BJ (cell line): ENCODE measurements at regions not wholly inside any gene's neighbourhood (a gene's known extent, or its start where the extent isn't known, plus 50 kb on each side); places are given as distances from the start of the nearest gene placed in this dataset.
A peak's percentile ranks its signal among the peaks of the same experiment; 100 is the strongest.
"Not testable (repeated sequence)": the region's sequence is repeated elsewhere in the genome, so short reads cannot be mapped to it uniquely, and the experiment has no call there.

Source experiments
- CTCF ChIA-PET: fragments of 350-600 bp; formaldehyde crosslinking; extraction: SDS; loops from one replicate; lab custom pipeline; 2021; ENCODE audit warnings: antibody characterized with exemption, inconsistent platforms; lab: Yijun Ruan, JAX
- POLR2A ChIA-PET: fragments of 300-600 bp; sonication (Branson Sonifier 250); formaldehyde crosslinking; extraction: SDS; loops from one replicate; lab custom pipeline; 2021; ENCODE audit warnings: antibody characterized with exemption; lab: Charles Lee
- DNase-seq: peaks from one replicate; pipeline ENCODE4 v3.0.0-alpha.2; 2011; ENCODE audit warnings: low read depth
- H3K27me3 ChIP-seq: 2 replicates; pipeline ENCODE4 v1.6.0; 2011; ENCODE audit warnings: low read length; ENCODE audit not compliant: control insufficient read depth, insufficient read depth
- H3K36me3 ChIP-seq: 2 replicates; pipeline ENCODE4 v1.5.1; 2011; ENCODE audit warnings: low read length; ENCODE audit not compliant: control insufficient read depth, insufficient read depth
- H3K4me3 ChIP-seq: 2 replicates; pipeline ENCODE4 v1.5.1; 2011; ENCODE audit warnings: low read depth, mild to moderate bottlenecking, control low read depth, low read length
- TF ChIP-seq, protein P1 (sequence below): IDR thresholded peaks from 2 replicates; pipeline ENCODE4 v1.5.1; 2011; ENCODE audit warnings: low read depth, mild to moderate bottlenecking, control low read depth, inconsistent platforms, low read length, moderate library complexity; ENCODE audit not compliant: insufficient read depth

DNA sequence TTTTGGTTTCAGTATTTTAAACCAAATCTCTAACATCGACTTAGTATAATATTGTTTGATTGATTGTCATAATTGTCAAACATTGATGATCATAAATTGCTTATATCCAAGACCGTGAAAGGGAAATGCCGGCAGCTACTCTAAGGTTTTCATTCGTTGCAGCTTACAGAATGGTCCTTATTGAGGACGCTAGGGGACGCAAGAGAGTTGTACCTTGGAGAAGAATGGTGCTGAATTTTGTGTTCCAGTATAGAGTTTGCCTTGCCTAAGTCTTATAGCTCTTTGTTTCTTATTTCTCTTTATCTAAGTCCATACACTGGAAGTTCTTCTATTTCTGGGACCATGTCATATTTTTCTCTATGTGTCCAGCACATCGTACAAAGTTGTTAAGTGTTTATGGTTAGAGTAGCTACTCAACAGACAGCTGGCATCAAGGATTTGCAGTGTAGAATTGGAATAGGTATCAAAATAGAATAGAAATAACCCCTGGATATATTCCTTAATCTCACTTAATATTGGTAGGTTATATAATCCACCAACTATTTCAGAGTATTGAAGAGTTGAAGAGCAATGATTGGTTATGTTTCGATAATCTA, 67.4 kb upstream of the GPR39 start:
- H3K36me3 ChIP-seq, H3K27me3 ChIP-seq, H3K4me3 ChIP-seq, DNase-seq, POLR2A ChIA-PET: not testable (repeated sequence)
- TF ChIP-seq, protein P1, sequence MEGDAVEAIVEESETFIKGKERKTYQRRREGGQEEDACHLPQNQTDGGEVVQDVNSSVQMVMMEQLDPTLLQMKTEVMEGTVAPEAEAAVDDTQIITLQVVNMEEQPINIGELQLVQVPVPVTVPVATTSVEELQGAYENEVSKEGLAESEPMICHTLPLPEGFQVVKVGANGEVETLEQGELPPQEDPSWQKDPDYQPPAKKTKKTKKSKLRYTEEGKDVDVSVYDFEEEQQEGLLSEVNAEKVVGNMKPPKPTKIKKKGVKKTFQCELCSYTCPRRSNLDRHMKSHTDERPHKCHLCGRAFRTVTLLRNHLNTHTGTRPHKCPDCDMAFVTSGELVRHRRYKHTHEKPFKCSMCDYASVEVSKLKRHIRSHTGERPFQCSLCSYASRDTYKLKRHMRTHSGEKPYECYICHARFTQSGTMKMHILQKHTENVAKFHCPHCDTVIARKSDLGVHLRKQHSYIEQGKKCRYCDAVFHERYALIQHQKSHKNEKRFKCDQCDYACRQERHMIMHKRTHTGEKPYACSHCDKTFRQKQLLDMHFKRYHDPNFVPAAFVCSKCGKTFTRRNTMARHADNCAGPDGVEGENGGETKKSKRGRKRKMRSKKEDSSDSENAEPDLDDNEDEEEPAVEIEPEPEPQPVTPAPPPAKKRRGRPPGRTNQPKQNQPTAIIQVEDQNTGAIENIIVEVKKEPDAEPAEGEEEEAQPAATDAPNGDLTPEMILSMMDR: peak; percentile 74
- CTCF ChIA-PET: interaction anchor here (0.5 to 2.5 kb wide), 15 partner anchors 20 to 1788 kb away, joined by 3 to 37 read pairs (median 3); partner anchors contain the start of gene GPR39

DNA sequence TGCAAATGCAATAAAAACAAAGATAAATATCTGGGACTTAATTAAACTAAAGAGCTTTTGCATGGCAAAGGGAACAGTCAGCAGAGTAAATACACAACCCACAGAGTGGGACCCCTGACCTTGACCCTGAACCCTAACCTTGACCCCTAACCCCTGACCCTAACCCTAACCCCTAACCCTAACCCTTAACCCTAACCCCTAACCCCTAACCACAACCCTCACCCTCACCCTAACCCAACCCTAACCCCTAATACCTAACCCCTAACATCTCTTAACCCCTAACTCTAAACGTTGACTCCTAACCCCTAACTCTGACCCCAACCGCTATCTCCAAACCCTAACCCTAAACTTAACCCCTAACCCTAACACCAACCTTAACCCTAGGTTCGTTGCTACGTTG, 64.9 kb upstream of the GPR39 start:
- POLR2A ChIA-PET, H3K27me3 ChIP-seq, H3K36me3 ChIP-seq, CTCF ChIA-PET, DNase-seq, H3K4me3 ChIP-seq: not testable (repeated sequence)

DNA sequence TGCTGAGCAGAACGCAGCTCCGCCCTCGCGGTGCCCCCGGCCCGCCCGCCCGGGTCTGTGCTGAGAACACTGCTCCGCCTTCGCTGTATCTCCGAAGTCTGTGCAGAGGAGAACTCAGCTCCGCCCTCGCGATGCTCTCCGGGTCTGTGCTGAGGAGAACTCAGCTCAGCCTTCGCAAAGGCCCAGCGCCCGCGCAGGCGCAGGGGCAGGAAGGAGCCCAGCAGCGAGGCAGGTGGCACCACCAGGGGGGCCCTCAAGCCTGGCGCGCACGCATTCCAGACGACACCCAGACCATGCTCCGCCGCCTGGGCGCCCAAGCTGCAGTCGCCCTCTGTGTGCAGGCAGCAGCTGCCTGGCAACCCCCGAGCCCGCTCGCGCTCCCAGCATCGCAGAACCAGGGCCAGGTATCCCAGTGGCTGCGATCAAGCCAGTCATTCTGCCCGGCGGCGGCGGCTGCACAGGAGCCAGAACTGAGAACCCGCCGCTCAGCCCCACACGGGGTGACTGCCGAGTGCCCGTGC, 64.1 kb upstream of the GPR39 start:
- H3K27me3 ChIP-seq, POLR2A ChIA-PET, DNase-seq, H3K36me3 ChIP-seq: not testable (repeated sequence)
- peak overlapping the region; percentile 43 for H3K4me3 ChIP-seq
- CTCF ChIA-PET: interaction anchor here (1.3 kb wide), 1 partner anchor 97 kb away, joined by 4 read pairs; no protein-coding TSS in a partner anchor

DNA sequence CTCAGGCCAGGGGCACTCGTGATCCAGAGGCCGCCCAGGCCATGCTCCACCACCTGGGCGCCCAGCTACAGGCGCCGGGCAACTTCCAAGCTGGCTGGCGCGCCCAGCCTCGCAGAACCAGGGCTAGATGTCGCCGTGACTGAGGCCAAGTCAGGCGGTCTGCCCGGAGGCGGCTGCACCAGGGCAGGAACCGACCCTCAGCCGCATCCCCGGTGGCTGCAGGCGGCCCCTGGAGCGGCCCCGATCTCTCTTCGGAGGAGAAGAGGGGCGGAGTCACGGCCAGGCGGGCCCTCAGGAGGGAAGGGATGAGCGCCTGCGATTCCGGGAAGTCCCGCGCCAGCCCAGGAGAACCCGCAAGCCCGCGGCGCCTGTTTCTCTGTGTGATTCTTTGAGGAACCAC, 63.2 kb upstream of the GPR39 start:
- H3K36me3 ChIP-seq, POLR2A ChIA-PET, H3K27me3 ChIP-seq, DNase-seq: not testable (repeated sequence)
- CTCF ChIA-PET: interaction anchor here (1.3 kb wide), 1 partner anchor 96 kb away, joined by 4 read pairs; no protein-coding TSS in a partner anchor
- peak overlapping the region; percentile 43 for H3K4me3 ChIP-seq

GRCh38 chr2:132360964-132361363, 55.6 kb upstream of the GPR39 start:
- H3K4me3 ChIP-seq, H3K36me3 ChIP-seq, CTCF ChIA-PET, POLR2A ChIA-PET, DNase-seq, H3K27me3 ChIP-seq: not testable (repeated sequence)

DNA sequence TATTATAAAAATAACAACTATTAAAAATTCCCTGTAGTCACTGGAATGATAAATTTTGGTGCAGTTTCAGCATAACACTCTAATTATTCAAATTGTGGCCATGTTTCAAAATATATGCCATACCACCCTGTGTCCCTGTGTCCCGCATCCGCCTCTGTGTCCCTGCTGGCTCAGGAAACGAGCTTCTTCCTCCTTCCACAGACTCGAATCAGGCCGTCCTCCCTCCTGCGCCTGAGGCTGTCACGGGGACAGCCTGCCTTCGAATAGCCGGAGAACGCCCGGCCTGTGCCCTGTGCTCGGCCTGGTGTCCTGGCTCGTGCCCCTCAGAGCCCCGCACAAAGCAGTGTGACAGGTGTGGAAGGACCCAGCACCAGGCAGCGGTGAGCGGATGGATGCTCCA, 55.1 kb upstream of the GPR39 start:
- H3K4me3 ChIP-seq, DNase-seq, H3K27me3 ChIP-seq, CTCF ChIA-PET, POLR2A ChIA-PET, H3K36me3 ChIP-seq: not testable (repeated sequence)

DNA sequence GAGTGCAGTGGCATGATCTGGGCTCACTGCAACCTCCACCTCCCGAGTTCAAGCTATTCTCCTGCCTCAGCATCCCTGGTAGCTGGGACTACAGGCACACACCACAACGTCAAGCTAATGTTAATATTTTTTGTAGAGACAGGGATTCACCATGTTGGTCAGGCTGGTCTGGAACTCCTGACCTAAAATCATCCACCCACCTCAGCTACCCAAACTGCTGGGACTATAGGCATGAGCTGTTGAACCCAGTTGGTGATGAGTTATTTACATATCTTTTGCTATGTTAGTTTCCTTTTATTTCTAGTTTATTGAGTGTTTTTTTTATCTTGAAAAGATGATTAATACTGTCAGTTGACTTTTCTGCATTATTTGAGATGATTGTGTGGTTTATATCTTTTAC, 53.3 kb upstream of the GPR39 start:
- CTCF ChIA-PET, DNase-seq, H3K27me3 ChIP-seq, H3K4me3 ChIP-seq, POLR2A ChIA-PET, H3K36me3 ChIP-seq: not testable (repeated sequence)

DNA sequence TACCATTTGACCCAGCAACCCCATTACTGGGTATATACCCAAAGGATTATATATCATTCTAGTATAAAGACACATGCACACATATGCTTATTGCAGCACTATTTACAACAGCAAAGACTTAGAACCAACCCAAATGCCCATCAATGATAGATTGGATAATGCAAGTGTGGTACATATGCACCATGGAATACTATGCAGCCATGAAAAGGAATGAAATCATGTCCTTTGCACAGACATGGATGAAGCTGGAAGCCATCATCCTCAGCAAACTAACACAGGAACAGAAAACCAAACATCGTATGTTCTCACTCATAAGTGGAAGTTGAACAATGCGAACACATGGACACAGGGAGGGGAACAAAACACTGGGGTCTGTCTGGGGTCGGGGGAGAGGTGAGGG, 50.6 kb upstream of the GPR39 start:
- POLR2A ChIA-PET, DNase-seq: not testable (repeated sequence)

More for the DNA sequence above, 50.6 kb upstream of the GPR39 start:
- H3K27me3 ChIP-seq, H3K4me3 ChIP-seq, H3K36me3 ChIP-seq: not testable (repeated sequence)
- CTCF ChIA-PET: interaction anchor here (0.5 kb wide), 1 partner anchor 182 kb away, joined by 3 read pairs; no protein-coding TSS in a partner anchor
